ENCODE measurements at regions not wholly inside any gene's neighbourhood (a gene's known extent, or its start where the extent isn't known, plus 50 kb on each side); places are given as distances from the start of the nearest gene placed in this dataset.

DNA sequence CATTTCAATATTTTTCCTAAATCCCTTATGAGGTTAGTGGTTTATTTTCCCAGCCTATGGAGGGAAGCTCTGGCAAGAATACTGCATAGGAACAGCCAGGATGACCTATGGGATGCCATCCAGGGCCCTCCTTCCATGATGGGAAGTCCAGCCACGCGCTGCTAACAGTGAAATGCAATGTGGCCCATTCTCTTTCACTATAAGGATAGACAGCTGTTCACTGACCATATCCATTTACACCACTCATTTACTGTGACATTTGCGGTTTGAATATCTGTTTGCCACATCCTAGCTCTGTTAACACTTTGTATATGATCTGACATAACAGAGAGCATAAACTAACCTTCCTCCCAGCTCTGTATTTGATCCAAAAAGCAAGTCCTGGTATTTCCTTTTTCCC, 471.7 kb downstream of the CBLN4 start:
- TF ChIP-seq, protein P1, sequence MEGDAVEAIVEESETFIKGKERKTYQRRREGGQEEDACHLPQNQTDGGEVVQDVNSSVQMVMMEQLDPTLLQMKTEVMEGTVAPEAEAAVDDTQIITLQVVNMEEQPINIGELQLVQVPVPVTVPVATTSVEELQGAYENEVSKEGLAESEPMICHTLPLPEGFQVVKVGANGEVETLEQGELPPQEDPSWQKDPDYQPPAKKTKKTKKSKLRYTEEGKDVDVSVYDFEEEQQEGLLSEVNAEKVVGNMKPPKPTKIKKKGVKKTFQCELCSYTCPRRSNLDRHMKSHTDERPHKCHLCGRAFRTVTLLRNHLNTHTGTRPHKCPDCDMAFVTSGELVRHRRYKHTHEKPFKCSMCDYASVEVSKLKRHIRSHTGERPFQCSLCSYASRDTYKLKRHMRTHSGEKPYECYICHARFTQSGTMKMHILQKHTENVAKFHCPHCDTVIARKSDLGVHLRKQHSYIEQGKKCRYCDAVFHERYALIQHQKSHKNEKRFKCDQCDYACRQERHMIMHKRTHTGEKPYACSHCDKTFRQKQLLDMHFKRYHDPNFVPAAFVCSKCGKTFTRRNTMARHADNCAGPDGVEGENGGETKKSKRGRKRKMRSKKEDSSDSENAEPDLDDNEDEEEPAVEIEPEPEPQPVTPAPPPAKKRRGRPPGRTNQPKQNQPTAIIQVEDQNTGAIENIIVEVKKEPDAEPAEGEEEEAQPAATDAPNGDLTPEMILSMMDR (conservative IDR thresholded peaks at IDR 0.05; ENCODE audit: low read depth, low read length): no peak
- TF ChIP-seq EZH2 (IDR thresholded peaks at IDR 0.05; ENCODE audit: borderline replicate concordance, low read depth, low read length, poor library complexity, severe bottlenecking): no peak
